K562 (cell line): ENCODE measurements at regions not wholly inside any gene's neighbourhood (a gene's known extent, or its start where the extent isn't known, plus 50 kb on each side); places are given as distances from the start of the nearest gene placed in this dataset.
A peak's percentile ranks its signal among the peaks of the same experiment; 100 is the strongest.

Experiments used
- ATAC-seq: fragments of 200-7000 bp; cut with Tn5 transposase; 3 replicates; pipeline ENCODE4 v1.9.1; 2020; ENCODE audit warnings: moderate library complexity
- BruUV-seq: library from RNA; stranded (reverse); fragments of 400-500 nt; replicated peaks from 2 replicates; lab custom pipeline; 2021; lab: Mats Ljungman, UMichigan
- CTCF ChIA-PET: fragments of 300-600 bp; formaldehyde crosslinking; extraction: SDS; loops from one replicate; lab custom pipeline; 2021; ENCODE audit warnings: low intra/inter-chr PET ratio; lab: Yijun Ruan, JAX
- POLR2A ChIA-PET: fragments of 300-600, 350-650 bp; sonication (Branson Sonifier 250); formaldehyde crosslinking; extraction: SDS; loops from one replicate; lab custom pipeline; 2021; ENCODE audit warnings: antibody characterized with exemption, inconsistent platforms; lab: Yijun Ruan, JAX
- DNase-seq, 4 experiments: peaks; one replicate each; pipeline versions ENCODE4 v3.0.0 to v3.0.0-alpha.2; 2011 to 2018; ENCODE audit warnings: low spot score in 3 of 4, mixed read lengths in 3 of 4; ENCODE audit errors: extremely low read depth in 1 of 4
- FAIRE-seq: peaks from 2 replicates; lab custom pipeline; 2011; peaks lifted over from hg19 to GRCh38; lab: Jason Lieb, UNC
- H2AFZ ChIP-seq: 2 replicates; pipeline ENCODE4 v1.6.0; 2011; ENCODE audit warnings: low read depth, low read length, control low read depth, inconsistent platforms
- H3K27ac ChIP-seq: fragments of 200-600 bp; 3 replicates; pipeline ENCODE4 v1.8.0; 2011; ENCODE audit warnings: low read depth, mild to moderate bottlenecking, control low read depth, inconsistent platforms, low read length, moderate library complexity, mixed read lengths; ENCODE audit errors: extremely low read depth
- H3K27me3 ChIP-seq, 2 experiments: fragments of 300-600 bp in 1 of 2; 2 replicates in 1 of 2; 3 replicates in 1 of 2; pipeline versions ENCODE4 v1.6.0 to v1.8.0; 2011; ENCODE audit warnings: inconsistent platforms in 2 of 2, low read length in 2 of 2, mild to moderate bottlenecking in 1 of 2, mixed read lengths in 1 of 2, moderate library complexity in 1 of 2; ENCODE audit not compliant: control insufficient read depth in 2 of 2, insufficient read depth in 2 of 2
- H3K36me3 ChIP-seq: fragments of 300-600 bp; 3 replicates; pipeline ENCODE4 v1.8.0; 2011; ENCODE audit warnings: mild to moderate bottlenecking, low read length, inconsistent platforms; ENCODE audit not compliant: control insufficient read depth, insufficient read depth
- H3K4me1 ChIP-seq, 2 experiments: fragments of 200-600 bp in 1 of 2; replicated peaks in 1 of 2; 2 replicates in 1 of 2; 3 replicates in 1 of 2; pipeline versions ENCODE4 v1.5.1 to v1.8.0; 2011; ENCODE audit warnings: inconsistent platforms in 2 of 2, low read length in 2 of 2, mild to moderate bottlenecking in 1 of 2, mixed read lengths in 1 of 2, moderate library complexity in 1 of 2; ENCODE audit not compliant: control insufficient read depth in 2 of 2, insufficient read depth in 2 of 2
- H3K4me2 ChIP-seq: 2 replicates; pipeline ENCODE4 v1.6.1; 2011; ENCODE audit warnings: low read length, control low read depth, inconsistent platforms, mixed read lengths; ENCODE audit not compliant: insufficient read depth
- H3K4me3 ChIP-seq: fragments of 200-600 bp; sonication (generic), shearing (Covaris generic); 2 replicates; pipeline ENCODE4 v1.5.1; 2016; ENCODE audit warnings: control low read depth, inconsistent platforms
- H3K79me2 ChIP-seq: fragments of 200-600 bp; 3 replicates; pipeline ENCODE4 v1.8.0; 2011; ENCODE audit warnings: low read length, inconsistent platforms; ENCODE audit not compliant: control insufficient read depth, insufficient read depth
- H3K9ac ChIP-seq, 2 experiments: 2 replicates each; pipeline versions ENCODE4 v1.6.0 to v1.6.1; 2011; ENCODE audit warnings: low read depth in 2 of 2, low read length in 2 of 2, control low read depth in 1 of 2, inconsistent platforms in 1 of 2, mild to moderate bottlenecking in 1 of 2, mixed read lengths in 1 of 2; ENCODE audit not compliant: insufficient read depth in 1 of 2
- H3K9me1 ChIP-seq: one replicate; pipeline ENCODE4 v1.6.0; 2011; ENCODE audit warnings: inconsistent platforms, mild to moderate bottlenecking, low read length, moderate library complexity; ENCODE audit not compliant: control insufficient read depth, insufficient read depth
- H3K9me3 ChIP-seq: replicated peaks from 2 replicates; pipeline ENCODE4 v1.5.1; 2011; ENCODE audit warnings: low read depth, low read length, inconsistent platforms; ENCODE audit not compliant: control insufficient read depth, insufficient read depth
- H4K20me1 ChIP-seq: replicated peaks from 2 replicates; pipeline ENCODE4 v1.6.1; 2011; ENCODE audit warnings: low read length, inconsistent platforms, mixed read lengths; ENCODE audit not compliant: control insufficient read depth, insufficient read depth
- ASH1L ChIP-seq: fragments of 450-650 bp; IDR thresholded peaks from 2 replicates; pipeline ENCODE4 v1.6.1; 2018; ENCODE audit warnings: borderline replicate concordance, mild to moderate bottlenecking, low read depth; ENCODE audit not compliant: partially characterized antibody
- CC2D1A ChIP-seq: fragments of 450-650 bp; IDR thresholded peaks from 2 replicates; pipeline ENCODE4 v1.6.1; 2017; ENCODE audit warnings: mild to moderate bottlenecking
- CREM ChIP-seq: IDR thresholded peaks from 2 replicates; pipeline ENCODE4 v1.6.1; 2014; ENCODE audit warnings: antibody characterized with exemption, low read depth
- GABPB2 ChIP-seq: fragments of 250-450 bp; sonication (Bioruptor Pico); conservative IDR thresholded peaks from 2 replicates; pipeline ENCODE4 v1.5.1; 2021; ENCODE audit warnings: mild to moderate bottlenecking
- HLTF ChIP-seq: fragments of 450-650 bp; IDR thresholded peaks from 2 replicates; pipeline ENCODE4 v1.6.1; 2016
- LCOR ChIP-seq: sonication (generic); formaldehyde crosslinking; IDR thresholded peaks from 2 replicates; pipeline ENCODE4 v1.8.0; 2022; ENCODE audit warnings: mild to moderate bottlenecking, missing genetic modification reagents
- MAFK ChIP-seq: IDR thresholded peaks from 2 replicates; pipeline ENCODE4 v1.6.1; 2011; ENCODE audit warnings: low read length, improper control_type of control experiment
- MAZ ChIP-seq, 2 experiments: fragments of 450-650 bp in 1 of 2; sonication (generic) in 1 of 2; formaldehyde crosslinking; IDR thresholded peaks in 1 of 2; conservative IDR thresholded peaks in 1 of 2; 2 replicates each; pipeline versions ENCODE4 v1.4.0 to v1.5.0; 2020; ENCODE audit warnings: mild to moderate bottlenecking in 1 of 2, missing genetic modification reagents in 1 of 2
- MECOM ChIP-seq: fragments of 250-450 bp; sonication (Bioruptor Pico); IDR thresholded peaks from 2 replicates; pipeline ENCODE4 v1.8.0; 2022; ENCODE audit warnings: inconsistent platforms
- MLX ChIP-seq, 2 experiments: fragments of 450-650 bp in 1 of 2; sonication (generic) in 1 of 2; formaldehyde crosslinking; conservative IDR thresholded peaks; 2 replicates each; pipeline versions ENCODE4 v1.4.0 to v1.8.1; 2020 to 2022; ENCODE audit warnings: mild to moderate bottlenecking in 1 of 2, missing genetic modification reagents in 1 of 2
- NFIC ChIP-seq: fragments of 450-650 bp; IDR thresholded peaks from 2 replicates; pipeline ENCODE4 v1.6.1; 2017; ENCODE audit warnings: mild to moderate bottlenecking, inconsistent platforms
- NKRF ChIP-seq: fragments of 450-650 bp; IDR thresholded peaks from 2 replicates; pipeline ENCODE4 v1.6.1; 2016; ENCODE audit warnings: borderline replicate concordance
- PRPF4 ChIP-seq: fragments of 200-400 bp; formaldehyde crosslinking; IDR thresholded peaks from one replicate; pipeline ENCODE4 v1.6.1; 2017; ENCODE audit warnings: low read length, low read depth, mild to moderate bottlenecking; ENCODE audit not compliant: insufficient read depth, poor library complexity, severe bottlenecking
- RBM15 ChIP-seq: fragments of 200-400 bp; formaldehyde crosslinking; IDR thresholded peaks from 2 replicates; pipeline ENCODE4 v1.6.1; 2018; ENCODE audit warnings: mild to moderate bottlenecking, low read length, moderate library complexity; ENCODE audit not compliant: insufficient read depth
- XRCC5 ChIP-seq: fragments of 200-400 bp; formaldehyde crosslinking; IDR thresholded peaks from 2 replicates; pipeline ENCODE4 v1.6.1; 2017; ENCODE audit warnings: low read depth, mild to moderate bottlenecking, low read length
- ZNF589 ChIP-seq: fragments of 200-800 bp; sonication (Bioruptor generic); IDR thresholded peaks from 2 replicates; pipeline ENCODE4 v1.6.1; 2016; ENCODE audit warnings: low read depth, missing genetic modification characterization, missing compliant biosample characterization
- WGBS: fragments of 100-300 bp; shearing (Covaris generic); methylation state at CpG from one replicate; pipeline ENCODE4 v1.1.6; 2016; ENCODE audit warnings: low coverage, mixed read lengths; ENCODE audit not compliant: insufficient coverage; ENCODE audit errors: missing lambda C conversion rate; 5-methylcytosine and 5-hydroxymethylcytosine counted together
- in situ Hi-C: fragments of 300-500 bp; cut with MboI; formaldehyde crosslinking; loops from 4 replicates; pipeline ENCODE4 v1.15.0; 2018; ENCODE audit warnings: inconsistent platforms, mixed read lengths
- intact Hi-C: fragments of 100-400 bp; cut with micrococcal nuclease; formaldehyde crosslinking; loops from 2 replicates; pipeline ENCODE4 v1.14.2; 2022

GRCh38 chr6:14040042-14040441, 77.5 kb upstream of the CD83 start (continued):
- no peak for TF ChIP-seq MLX (CRISPR knock-in tag; conservative IDR thresholded peaks at IDR 0.05)

- Histone ChIP-seq H3K4me1 (no peaks in the 10 kb centered on the region; a peak in 1 of 5 replicates), H2AFZ (no peak overlapping the region), H3K9me1 (no peaks in the 10 kb centered on the region), H3K9me3 (no peaks in the 10 kb centered on the region), H3K4me3 (no peak overlapping the region), H3K79me2 (no peaks in the 10 kb centered on the region), H3K4me2 (no peak overlapping the region), H3K36me3 (no peaks in the 10 kb centered on the region), H3K27ac (no peak overlapping the region), H3K9ac (no peak overlapping the region), H3K27me3 (no peaks in the 10 kb centered on the region), H4K20me1 (no peaks in the 10 kb centered on the region)
- intact Hi-C loops = loop anchor here (1.0 kb wide), 2 partner anchors 133 to 137 kb away; no protein-coding TSS in a partner anchor
- FAIRE-seq = peak; percentile 77
- 25% methylated on average over 8 of the region's 8 CpGs for WGBS
- ATAC-seq = peak; percentile 92
- BruUV-seq = no TSS peak
- in situ Hi-C loops = no loop called here
- DNase-seq = peak; percentile 70 to 81 (median 76)
- ChIA-PET CTCF (interaction anchor here (1.0 to 2.5 kb wide), 3 partner anchors 21 to 252 kb away, joined by 7 to 20 read pairs (median 8); no protein-coding TSS in a partner anchor), POLR2A (interaction anchor here (0.6 to 2.2 kb wide), 8 partner anchors 10 to 575 kb away, joined by 3 to 11 read pairs (median 4); no protein-coding TSS in a partner anchor)
- no peak for TF ChIP-seq NFIC
- peak; percentile 52; the same call in 1 of the 2 replicates for TF ChIP-seq CREM
- TF ChIP-seq GABPB2 (CRISPR knock-in tag) = no peak
- TF ChIP-seq RBM15 = no peak
- no peak for TF ChIP-seq PRPF4
- TF ChIP-seq MECOM (CRISPR knock-in tag) = no peak
- no peak for TF ChIP-seq MAZ (CRISPR knock-in tag; conservative IDR thresholded peaks at IDR 0.05 in 1 of 2, IDR thresholded peaks at IDR 0.05 in 1 of 2)
- 0 out of 2 replicates have a peak, but pooled peaks have one; percentile 4 for TF ChIP-seq MAFK
- TF ChIP-seq NKRF = 0 out of 2 replicates have a peak, but pooled peaks have one; percentile 17
- no peak for TF ChIP-seq ASH1L
- TF ChIP-seq CC2D1A = peak; percentile 47; the same call in 1 of the 2 replicates
- no peak for TF ChIP-seq LCOR (CRISPR knock-in tag)
- no peak for TF ChIP-seq HLTF
- no peak for TF ChIP-seq XRCC5
- no peak for TF ChIP-seq ZNF589 (CRISPR knock-in tag)
Measured at GRCh38 chr6:14046476-14047068, 71.0 kb upstream of the CD83 start.
